GM19468 (cell line): ENCODE measurements at regions not wholly inside any gene's neighbourhood (a gene's known extent, or its start where the extent isn't known, plus 50 kb on each side); places are given as distances from the start of the nearest gene placed in this dataset.

Source experiments
- ATAC-seq: cut with Tn5 transposase; IDR thresholded peaks from one replicate; pipeline ENCODE4 v1.9.1; 2021; ENCODE audit warnings: mild to moderate bottlenecking, moderate library complexity, moderate number of reproducible peaks; ENCODE audit not compliant: unreplicated experiment; ENCODE audit errors: extremely low read depth

DNA sequence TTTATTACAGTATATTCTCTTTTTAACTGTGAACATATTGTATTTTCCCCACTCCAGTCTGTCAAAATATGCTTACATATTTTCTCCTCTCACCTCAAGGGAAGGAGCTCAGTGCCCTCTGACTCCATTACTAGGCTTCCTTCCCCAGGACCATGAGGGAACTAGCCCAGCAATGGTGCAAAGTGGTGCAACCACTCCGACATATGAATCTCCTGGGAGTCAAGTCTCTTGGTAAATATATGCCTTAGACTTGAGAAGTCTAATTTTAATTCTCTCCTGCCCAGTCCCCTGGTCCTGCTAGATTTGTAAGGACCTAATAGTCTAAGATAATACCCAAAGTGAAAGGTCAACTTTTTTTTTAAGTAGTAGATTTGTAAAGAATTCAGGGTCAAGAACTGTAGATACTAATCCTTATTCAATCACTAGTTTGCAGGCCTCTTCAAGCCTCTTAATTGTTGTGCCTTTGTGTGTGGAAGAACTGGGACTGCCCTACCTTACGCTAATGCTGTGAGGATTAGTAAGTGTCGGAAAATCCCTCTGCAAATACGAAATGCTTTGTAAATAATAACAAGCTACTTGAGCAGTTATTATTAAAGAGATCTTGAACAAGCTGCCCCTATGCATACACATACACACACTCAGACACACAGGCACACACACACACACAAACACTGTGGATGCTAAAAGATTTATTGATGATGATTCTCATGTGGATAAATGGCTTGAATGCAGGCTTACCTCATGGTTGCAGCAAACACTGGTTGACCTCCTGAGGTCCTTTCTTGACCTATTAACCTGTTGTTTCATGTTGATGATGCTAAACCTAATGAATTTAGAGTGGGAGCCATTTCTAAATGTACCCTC, 251.2 kb upstream of the PARD3B start:
- ATAC-seq, result no peak

DNA sequence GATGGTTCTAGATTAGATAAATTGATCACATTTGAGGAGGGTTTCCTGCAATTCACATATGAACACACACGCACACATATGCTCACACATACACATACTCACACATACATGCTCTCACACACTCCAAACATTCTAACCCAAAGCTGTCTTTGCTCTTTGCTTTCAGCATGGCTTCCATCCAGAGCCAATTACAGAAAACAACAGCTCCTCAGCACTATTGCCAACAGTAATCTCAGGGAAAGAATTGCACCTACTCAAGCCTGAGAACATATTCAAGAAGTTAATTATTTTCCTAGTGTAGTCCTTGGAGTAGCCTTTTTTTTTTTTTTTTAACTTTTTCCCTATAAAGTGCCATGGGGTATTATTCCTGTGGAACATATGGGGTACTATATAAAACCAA, 246.9 kb upstream of the PARD3B start:
- ATAC-seq, result no peak

DNA sequence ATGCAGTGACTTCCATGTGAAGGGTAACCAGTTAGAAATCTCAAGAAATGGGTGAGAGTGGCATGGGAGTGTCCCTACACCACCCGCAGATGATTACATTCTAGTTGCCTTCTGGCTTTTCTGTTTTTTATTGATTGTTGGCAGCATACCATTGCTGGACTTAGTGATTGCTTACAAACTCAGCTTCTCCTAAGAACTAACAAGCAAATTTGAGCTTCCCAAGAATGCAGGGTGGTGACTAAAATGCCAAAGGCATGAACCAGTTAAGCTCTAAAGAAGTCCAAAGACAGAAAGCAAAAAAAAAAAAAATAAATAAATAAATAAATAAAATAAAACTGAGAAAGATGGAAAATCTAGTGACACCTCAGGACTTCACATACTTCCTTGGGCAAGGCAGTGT, 245.5 kb upstream of the PARD3B start:
- ATAC-seq, result no peak

DNA sequence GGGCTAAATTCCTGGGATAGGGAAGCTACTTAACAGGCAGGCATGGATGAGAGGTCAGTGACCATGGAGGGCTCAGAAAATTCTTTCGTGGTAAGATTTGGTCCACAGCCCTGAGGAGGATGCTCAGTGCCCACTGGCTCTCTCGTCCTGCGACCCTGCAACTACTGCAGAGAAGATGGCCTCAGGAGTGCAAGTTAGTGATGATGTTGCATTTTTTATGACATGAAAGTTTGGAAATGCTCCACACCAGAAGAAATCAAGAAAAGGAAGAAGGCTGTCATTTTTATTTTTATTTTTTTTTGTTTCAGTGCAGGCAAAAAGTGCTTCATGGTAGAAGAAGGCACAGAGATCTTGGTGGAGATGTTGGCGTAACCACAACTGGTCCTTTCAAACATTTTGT, 238.6 kb upstream of the PARD3B start:
- no peak for ATAC-seq

DNA sequence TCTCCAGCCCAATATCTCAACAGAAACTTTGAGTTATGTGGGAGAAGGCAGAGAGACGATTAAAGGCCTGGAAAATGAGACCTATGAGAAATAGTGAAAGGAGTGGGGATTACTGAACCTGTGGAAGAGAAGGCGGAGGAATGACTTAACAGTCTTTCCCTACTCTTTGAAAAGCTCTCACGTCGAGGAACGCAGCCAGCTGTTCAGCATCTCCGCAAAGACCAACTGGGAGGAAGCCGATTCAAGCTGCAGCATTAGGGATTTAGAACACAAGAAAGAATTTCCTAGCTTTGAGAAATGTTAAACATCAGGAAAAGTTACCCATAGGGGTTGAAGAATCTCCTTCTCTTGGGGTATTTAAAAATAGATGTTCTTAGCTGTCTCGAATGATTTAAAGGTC, 233.2 kb upstream of the PARD3B start:
- ATAC-seq, result no peak

DNA sequence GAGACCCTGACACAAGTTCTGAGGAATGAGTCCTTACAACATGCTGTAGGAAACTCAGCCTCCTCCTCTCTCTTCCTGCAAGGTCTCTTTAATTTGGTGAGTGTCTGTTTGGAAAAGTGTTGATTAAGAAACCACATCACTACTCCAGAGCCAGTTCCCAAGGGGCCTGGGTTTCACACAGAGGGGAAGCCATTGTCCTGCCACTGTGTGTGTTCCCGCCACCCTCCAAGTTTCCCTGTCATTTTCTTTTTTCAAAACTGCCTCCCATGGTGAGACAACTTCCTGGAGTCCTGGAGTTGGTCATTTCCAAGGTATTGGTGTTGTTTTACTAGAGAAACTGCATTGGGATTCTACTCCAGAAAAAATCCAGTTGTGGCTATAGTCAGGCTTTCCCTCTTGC, 232.0 kb upstream of the PARD3B start:
- no peak for ATAC-seq

DNA sequence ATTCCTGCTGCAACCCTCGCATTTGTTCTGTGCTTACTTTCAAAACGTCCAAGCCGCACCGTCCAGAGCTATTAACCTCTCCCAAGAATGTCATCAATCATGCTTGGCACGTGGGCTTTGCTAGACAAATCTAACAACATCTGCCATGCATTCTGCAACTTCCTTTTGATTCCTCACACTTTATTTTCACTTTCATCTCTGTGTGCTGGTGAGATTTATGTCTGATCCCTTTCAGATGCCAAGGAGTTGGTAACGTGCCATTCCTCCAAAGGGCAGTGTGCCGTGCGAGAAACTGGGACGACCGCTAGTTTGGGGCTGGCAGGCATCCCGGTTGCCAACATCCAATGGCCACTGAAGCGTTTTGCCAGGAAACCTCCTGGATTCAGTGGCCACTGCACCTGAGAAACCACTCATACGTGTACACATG, 230.0 kb upstream of the PARD3B start:
- no peak for ATAC-seq

DNA sequence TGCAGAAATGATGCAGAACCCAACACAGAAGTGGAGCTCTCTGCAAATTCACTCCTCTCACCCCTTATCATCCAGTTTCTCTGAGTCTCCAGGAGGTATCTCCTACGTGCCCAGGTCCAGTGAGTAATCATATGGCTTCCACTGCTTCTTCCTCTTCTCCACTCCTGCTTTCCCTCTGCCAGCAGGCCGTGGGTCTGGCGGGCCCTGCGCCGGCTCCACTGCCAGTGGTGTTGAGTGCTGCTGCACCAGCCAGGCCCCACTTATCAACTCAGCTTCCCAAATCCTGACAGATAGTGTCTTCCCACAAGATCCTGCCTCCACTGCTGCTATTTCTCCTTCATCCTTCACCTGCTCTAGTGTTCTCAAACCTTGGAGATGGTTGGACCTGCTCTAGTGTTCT, 227.6 kb upstream of the PARD3B start:
- no peak for ATAC-seq

DNA sequence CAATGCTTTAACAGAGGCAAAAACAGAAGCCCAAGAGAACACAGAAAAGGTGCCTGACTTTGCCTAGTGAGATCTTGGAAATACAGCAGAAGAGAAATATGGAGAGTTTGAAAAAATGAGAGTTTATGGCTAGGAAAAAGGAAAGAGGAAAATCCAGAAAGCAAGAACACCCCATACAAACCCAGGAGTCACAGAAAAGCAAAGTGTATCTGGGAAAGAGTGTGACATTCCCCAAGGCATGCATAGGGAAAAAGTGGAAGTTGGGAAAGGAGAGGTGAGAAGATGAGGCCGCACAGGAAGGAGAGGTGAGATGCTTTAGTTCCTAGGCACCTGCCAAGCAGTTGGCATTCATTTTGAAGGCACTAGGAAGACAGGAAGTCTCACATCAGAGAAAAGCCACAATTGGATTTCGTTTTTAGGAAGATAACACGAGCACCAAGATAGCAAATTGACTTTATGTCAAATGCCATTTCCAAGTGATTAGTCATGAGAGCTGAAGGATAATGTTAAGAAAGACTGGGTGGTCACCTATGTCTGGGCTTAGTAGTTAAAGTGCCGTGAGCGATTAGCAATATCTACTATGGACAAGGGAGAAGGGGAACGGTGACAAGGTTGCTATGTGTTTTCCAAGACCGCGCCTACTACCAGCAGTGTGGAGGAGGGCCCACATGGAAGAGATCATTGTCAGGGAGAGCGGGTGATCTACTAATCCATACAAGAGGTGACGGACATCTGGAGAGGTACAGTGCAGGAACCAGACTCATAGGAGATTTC, 224.1 kb upstream of the PARD3B start:
- no peak for ATAC-seq

DNA sequence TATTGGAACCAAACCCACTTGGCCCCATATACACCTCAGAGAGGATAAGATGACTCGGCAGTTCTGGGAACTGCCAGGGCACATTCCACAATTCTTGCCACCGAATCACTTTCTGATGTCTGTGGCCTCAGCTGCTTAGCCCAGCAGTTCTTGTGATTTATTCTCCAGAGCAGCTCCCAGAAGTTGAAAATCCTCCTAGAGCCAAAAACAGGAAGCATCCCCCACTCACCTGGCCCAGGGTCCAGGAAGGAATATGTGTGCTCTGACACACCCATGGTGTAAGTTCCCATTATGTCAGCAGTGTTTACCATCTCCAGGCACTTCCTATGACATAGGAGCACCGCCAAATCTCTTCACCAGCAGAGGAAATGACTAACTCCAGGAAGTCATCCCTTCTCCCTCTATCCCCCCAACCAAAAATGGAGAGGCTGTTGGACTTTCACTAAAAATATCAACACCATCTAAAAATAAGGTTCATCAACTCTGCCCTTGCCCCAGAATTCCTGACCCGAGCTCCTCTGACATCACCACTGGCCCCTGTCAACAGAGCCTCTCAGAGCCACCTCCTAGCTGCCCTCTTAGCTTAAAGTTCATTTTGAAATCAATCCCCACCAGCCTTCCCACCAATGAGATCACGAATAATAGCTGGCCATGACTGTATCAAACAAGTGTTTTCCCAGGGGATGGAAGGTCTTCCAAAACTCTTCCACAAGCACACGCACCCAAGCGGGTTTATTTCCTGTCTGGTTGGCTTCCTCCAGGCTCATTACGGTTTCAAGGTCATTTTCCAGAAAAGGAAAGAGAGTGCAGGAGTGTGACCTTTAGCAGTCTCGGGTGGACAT, 223.1 kb upstream of the PARD3B start:
- no peak for ATAC-seq

DNA sequence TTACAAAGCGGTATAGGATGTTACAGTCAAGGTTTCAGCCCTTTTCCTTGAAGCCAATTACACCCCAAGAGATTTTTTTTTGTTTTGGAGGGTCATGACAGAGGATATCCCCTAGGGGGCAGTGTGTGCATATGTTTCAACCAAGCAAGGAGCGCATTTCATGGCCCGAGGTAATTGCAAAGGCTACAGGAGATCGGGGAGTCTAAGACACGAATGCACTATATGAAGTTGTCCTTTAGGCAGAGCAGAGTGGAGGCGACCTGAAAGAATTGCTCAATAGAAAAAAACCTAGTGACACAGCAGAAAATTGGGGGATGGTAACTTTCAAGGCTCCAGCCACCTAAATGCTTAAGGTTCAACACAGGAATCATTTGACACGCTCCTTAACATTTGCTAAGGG, 219.8 kb upstream of the PARD3B start:
- ATAC-seq, result no peak

DNA sequence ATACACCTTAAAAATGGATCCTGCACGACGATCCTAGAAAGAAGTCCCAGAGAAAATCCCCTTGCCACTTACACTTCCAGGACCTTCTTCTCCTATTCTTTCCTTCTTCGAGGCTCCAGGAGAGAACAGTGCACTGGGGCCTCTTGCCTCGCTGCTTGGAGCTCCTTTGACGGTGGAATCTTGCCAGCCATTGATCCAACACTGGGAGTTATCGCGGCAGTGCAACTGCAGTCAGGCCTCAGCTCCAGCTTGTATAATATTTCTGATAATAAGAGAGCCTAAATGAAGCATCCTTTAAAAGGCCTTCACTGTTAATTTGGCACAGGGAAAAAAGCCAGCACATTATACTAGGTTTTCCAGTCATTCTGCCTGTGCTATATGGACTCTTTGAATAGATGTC, 216.9 kb upstream of the PARD3B start:
- ATAC-seq, result no peak

DNA sequence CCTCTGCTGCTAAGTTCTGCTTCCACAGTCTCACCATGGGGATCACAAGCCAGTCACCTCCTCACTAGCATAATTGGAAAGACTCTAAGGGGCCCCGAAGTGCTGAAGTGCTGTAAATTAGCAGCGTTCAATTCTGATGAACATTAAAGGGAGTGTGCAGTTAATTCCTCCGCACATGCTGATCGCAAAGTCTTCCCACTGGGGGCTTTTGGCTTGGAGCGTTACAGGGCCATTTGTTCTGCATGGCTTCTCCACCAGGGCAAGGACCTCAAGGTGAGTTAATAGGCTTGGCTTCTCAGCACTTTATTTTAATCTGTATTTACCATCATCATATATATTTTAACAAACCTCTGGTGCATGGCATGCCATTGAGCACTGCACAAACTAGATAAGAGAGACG, 216.3 kb upstream of the PARD3B start:
- no peak for ATAC-seq

DNA sequence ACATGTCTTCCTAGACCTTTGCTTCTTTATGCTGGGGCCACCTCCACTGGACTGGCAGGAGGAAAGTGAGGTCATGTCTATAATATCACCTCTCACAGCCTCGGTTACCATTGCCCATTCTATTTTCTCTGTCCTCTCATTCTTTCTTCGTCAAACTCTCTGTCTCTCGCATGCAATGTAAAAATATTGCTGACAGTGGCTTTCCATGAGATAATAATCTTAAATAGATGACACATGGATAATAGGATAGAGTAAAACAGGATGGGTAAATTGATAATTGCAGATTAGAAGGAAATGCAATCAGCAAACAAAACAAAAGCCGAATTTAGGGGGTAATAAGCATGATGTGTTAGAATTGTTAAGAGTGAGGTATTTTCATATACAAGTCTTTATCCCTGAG, 215.7 kb upstream of the PARD3B start:
- ATAC-seq, result no peak

DNA sequence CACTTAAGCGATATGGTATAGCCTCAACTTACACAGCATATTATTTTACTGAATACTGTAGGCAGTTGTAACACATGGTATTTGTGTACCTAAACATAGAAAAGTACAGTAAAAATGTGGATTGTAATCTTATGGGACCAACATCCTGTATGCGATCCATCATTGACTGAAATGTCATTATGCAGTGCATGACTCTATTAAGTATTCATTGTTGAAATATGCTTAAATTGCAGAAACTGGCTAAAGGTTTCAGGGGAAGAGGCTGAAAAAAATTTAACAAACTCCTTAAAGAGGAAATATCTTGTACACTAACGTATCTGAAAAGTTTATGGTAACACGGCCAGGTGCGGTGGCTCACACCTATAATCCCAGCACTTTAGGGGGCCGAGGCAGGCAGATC, 214.1 kb upstream of the PARD3B start:
- ATAC-seq, result no peak

DNA sequence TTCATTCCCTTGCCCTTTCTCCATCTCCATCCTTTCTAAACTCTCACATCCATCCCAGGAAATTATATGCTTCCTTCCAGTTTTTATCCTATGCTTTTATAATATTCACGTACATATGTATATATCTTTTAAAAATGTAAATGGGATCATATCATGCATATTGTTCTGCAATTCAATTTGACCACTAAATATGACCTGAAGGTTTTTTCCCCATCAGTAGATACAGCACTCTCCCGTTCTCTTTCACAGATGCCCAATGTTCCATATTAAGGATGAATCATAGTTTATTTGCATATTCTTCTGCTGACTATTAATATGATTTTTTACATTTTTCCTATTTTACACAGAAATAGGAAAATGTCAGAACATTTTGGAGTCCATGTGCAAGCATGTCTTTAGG, 213.3 kb upstream of the PARD3B start:
- ATAC-seq, result no peak

DNA sequence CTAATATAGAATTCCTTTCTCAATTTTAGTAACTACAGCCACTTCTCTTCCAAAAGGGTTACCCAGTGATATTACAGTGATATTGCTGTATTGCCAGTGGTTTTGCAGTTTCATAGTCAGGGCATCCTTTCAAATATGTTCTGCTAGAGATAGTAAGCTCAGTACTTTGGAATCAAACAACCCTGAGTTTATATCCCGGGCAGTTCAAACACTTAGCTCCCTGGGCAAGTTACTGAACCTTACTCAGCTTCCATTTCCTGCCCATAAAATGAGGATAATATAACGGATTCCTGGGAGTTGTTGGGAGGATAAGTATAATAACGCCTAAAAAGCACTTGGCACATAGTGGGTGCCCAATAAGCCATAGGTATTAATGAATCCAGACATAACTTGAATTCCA, 212.6 kb upstream of the PARD3B start:
- no peak for ATAC-seq

DNA sequence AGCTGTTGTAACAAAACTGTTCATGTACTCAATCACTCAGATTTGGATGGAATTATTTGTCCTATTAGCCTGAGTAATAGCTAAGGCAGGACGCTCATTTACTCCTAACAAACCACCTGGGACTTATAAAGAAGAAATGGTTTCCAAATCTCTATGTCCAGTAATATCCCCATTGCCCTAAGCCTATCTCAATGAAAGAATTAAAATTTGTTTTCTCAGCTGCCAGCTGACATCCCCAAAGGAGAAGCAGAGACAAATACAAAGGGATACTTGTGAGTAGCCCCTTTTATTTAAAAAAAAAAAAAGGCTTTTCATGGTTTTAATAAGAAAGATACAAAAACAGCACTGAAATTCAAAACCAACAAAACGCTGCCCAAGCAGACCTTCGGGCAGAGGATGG, 211.4 kb upstream of the PARD3B start:
- no peak for ATAC-seq

DNA sequence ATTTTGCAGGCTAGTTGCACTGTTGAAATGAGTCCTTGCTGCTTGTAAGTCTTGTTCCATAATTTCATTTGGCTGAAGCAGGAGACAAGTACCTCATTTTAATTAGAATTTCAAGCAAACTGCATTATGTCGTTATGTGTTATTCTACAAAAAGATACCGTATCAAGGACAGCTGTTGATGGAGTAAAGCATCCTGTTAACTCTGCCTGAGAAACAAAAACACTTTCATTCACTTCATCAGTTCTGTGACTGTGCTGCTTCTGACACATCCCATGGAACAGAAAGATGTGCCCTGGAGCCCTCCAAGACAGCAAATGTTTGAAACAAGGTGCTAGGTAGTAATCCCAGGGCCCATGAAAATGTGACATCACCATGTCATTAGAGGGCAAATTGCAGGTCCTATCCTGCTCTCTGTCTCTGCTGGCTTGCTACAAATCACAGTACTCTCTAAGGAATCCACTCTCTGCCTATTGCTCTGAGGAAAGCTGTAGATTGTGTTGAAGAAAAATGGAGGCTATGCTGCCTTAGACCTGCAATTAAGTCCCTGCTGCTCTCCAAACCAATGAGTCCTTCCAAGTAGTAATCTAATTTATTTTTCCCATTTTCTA, 209.7 kb upstream of the PARD3B start:
- ATAC-seq, result no peak

DNA sequence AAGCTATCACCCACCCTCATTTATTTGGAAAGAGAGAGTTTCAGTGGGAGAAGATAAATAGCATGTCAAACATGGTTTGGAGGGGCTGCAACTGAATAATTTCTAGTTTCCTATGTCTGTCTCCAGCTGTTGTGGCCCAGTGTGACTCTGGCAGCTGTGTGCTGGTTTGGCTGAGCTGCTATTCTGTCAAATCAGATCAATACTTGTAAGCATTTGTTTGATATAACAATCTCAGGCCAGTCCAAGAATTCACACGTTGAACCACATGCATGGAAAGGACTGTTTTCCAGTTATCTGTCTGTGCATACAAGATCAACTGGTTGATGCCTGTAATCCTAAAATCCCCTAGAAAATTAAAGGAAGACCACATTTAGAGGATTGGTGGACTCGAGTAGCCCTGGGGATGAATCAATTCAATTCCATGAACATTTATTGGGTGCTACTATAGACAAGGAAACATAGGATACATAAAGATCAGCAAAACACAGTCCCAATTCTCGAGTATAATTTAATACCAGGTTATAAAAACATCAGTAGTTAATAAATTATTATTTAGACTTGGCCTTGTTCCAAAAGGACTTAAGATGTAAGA, 209.0 kb upstream of the PARD3B start:
- no peak for ATAC-seq
